A673 (cell line): ENCODE measurements at regions not wholly inside any gene's neighbourhood (a gene's known extent, or its start where the extent isn't known, plus 50 kb on each side); places are given as distances from the start of the nearest gene placed in this dataset.

Experiments
- CTCF ChIP-seq: fragments of 300-800, 200-600 bp; sonication (generic); conservative IDR thresholded peaks from 2 replicates; pipeline ENCODE4 v1.5.1; 2017; ENCODE audit warnings: low read depth, mild to moderate bottlenecking, antibody characterized with exemption, low read length, moderate library complexity, mixed read lengths
- EZH2 ChIP-seq: fragments of 200-600 bp; sonication (generic); IDR thresholded peaks from 2 replicates; pipeline ENCODE4 v1.6.1; 2017; ENCODE audit warnings: borderline replicate concordance, low read depth, mild to moderate bottlenecking, mixed read lengths, antibody characterized with exemption, low read length; ENCODE audit not compliant: poor library complexity, severe bottlenecking

GRCh38 chr3:104868291-104868690 lies 498.4 kb upstream of the ALCAM start:
- TF ChIP-seq CTCF (no peak), EZH2 (no peak)
